Kidney (tissue), 13 donors: ENCODE measurements at regions not wholly inside any gene's neighbourhood (a gene's known extent, or its start where the extent isn't known, plus 50 kb on each side); places are given as distances from the start of the nearest gene placed in this dataset.

Experiments
- DNase-seq, 5 donors: peaks; one replicate each; pipeline ENCODE4 v3.0.0-alpha.2; 2013 to 2020
- FAIRE-seq: peaks from 2 replicates; lab custom pipeline; 2012; peaks lifted over from hg19 to GRCh38; lab: Jason Lieb, UNC
- H3K27ac ChIP-seq, 2 donors: one replicate each; pipeline ENCODE4 v1.7.0; 2013; ENCODE audit warnings: low read depth in 2 of 2, low read length in 2 of 2, inconsistent platforms in 1 of 2
- H3K27me3 ChIP-seq: one replicate; pipeline ENCODE4 v1.7.1; 2013; ENCODE audit warnings: low read length, inconsistent platforms; ENCODE audit not compliant: control insufficient read depth, insufficient read depth
- H3K36me3 ChIP-seq, 3 donors: one replicate each; pipeline versions ENCODE4 v1.7.0 to v1.7.1; 2013; ENCODE audit warnings: low read length in 3 of 3, control low read depth in 1 of 3, inconsistent platforms in 1 of 3; ENCODE audit not compliant: insufficient read depth in 3 of 3, control insufficient read depth in 2 of 3
- H3K4me1 ChIP-seq, 3 donors: one replicate each; pipeline versions ENCODE4 v1.7.0 to v1.7.1; 2013; ENCODE audit warnings: low read length in 3 of 3, inconsistent platforms in 1 of 3, low read depth in 1 of 3; ENCODE audit not compliant: control insufficient read depth in 2 of 3, insufficient read depth in 2 of 3
- H3K4me3 ChIP-seq, 3 donors: one replicate each; pipeline versions ENCODE4 v1.7.0 to v1.8.1; 2013; ENCODE audit warnings: low read length in 3 of 3, control low read depth in 1 of 3, inconsistent platforms in 1 of 3
- H3K9ac ChIP-seq, 3 donors: one replicate each; pipeline versions ENCODE4 v1.7.0 to v1.7.1; 2013; ENCODE audit warnings: low read length in 3 of 3, control low read depth in 1 of 3, inconsistent platforms in 1 of 3
- H3K9me3 ChIP-seq, 3 donors: one replicate each; pipeline versions ENCODE4 v1.7.0 to v1.7.1; 2013; ENCODE audit warnings: low read length in 3 of 3, control low read depth in 1 of 3, inconsistent platforms in 1 of 3; ENCODE audit not compliant: control insufficient read depth in 2 of 3, insufficient read depth in 1 of 3
- CTCF ChIP-seq: IDR thresholded peaks from 3 replicates; pipeline ENCODE4 v1.5.1; 2012; ENCODE audit warnings: mild to moderate bottlenecking, moderate library complexity, borderline replicate concordance; ENCODE audit not compliant: insufficient read depth; ENCODE audit errors: extremely low read depth
- intact Hi-C: fragments of 100-400 bp; cut with DNase I; formaldehyde crosslinking; loops from one replicate; pipeline ENCODE4 v1.11.1; 2022
- donor health status: control.
- donor health status: control.
- donor health status: control.
- donor health status: control.
- donor health status: control.
- donor health status: DM: yes; HTN: yes; CAD: no.
- donor health status: Normal renal cell carcinoma (clear cell type).

DNA sequence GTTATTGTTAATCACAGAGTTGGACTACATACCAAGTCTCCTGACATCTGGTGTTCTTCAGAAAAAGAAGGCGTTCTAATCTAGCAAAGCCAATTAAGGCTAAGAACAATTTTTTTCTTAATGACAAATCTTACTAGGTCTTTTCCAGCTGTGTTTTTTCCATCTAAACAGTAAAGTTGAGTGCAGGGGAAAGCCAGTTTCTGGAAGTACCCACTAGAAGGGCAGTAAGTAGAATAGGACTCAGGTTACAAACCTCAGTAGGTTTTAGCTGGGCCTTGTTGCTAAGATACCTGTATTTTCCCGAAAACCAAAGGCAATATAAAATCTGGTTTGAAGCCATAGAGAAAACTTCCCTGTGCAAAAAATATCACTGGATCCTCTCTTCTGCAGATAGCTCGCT lies 351.9 kb downstream of the ETS1 start:
- H3K27me3 ChIP-seq, result no peaks in the 10 kb centered on the region
- H3K4me3 ChIP-seq, result no peak overlapping the region
- H3K36me3 ChIP-seq, result no peaks in the 10 kb centered on the region
- no peak overlapping the region for H3K27ac ChIP-seq
- peaks cover 0 to 3% (median 0%) of the 10 kb centered on the region in 3 donors for H3K4me1 ChIP-seq
- TF ChIP-seq CTCF, result no peak
- no peak overlapping the region for H3K9ac ChIP-seq
- FAIRE-seq, result no peak
- intact Hi-C loops, result no loop called here
- peak in 2 of 5 donors; percentile 65 to 78 for DNase-seq
- no peaks in the 10 kb centered on the region for H3K9me3 ChIP-seq

DNA sequence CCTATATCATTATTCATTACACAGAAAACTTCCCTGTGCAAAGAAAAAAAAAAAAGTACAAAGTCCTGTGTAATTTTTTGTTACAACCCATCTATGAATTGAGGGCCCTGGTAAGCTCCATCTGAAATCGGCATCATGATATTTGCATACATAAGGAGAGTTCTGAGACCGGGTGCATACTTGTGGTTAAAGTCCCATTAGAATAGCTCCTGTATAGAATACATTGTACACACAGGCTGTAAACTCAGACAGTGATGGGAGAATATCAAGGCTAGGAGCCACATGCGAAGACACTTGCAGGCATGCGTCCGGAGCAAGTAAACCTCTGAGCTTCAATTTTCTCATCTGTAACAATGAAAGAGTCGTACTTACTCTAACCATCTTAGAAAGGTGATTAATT lies 353.2 kb downstream of the ETS1 start:
- DNase-seq (no peak), FAIRE-seq (no peak)
- no peak for TF ChIP-seq CTCF
- Histone ChIP-seq H3K4me1 (peaks cover 0 to 3% (median 0%) of the 10 kb centered on the region in 3 donors), H3K36me3 (no peaks in the 10 kb centered on the region), H3K4me3 (no peak overlapping the region), H3K9me3 (no peaks in the 10 kb centered on the region), H3K27me3 (no peaks in the 10 kb centered on the region), H3K27ac (no peak overlapping the region), H3K9ac (no peak overlapping the region)
- intact Hi-C loops, result no loop called here

GRCh38 chr11:128232588-128232987 lies 354.8 kb downstream of the ETS1 start:
- FAIRE-seq (no peak), DNase-seq (no peak)
- no peaks in the 10 kb centered on the region for H3K9me3 ChIP-seq
- H3K4me1 ChIP-seq, result peaks cover 0 to 3% (median 0%) of the 10 kb centered on the region in 3 donors
- H3K27me3 ChIP-seq, result no peaks in the 10 kb centered on the region
- no peak for TF ChIP-seq CTCF
- intact Hi-C loops, result no loop called here
- H3K36me3 ChIP-seq, result no peaks in the 10 kb centered on the region
- H3K27ac ChIP-seq, result no peak overlapping the region
- no peak overlapping the region for H3K9ac ChIP-seq
- H3K4me3 ChIP-seq, result no peak overlapping the region

DNA sequence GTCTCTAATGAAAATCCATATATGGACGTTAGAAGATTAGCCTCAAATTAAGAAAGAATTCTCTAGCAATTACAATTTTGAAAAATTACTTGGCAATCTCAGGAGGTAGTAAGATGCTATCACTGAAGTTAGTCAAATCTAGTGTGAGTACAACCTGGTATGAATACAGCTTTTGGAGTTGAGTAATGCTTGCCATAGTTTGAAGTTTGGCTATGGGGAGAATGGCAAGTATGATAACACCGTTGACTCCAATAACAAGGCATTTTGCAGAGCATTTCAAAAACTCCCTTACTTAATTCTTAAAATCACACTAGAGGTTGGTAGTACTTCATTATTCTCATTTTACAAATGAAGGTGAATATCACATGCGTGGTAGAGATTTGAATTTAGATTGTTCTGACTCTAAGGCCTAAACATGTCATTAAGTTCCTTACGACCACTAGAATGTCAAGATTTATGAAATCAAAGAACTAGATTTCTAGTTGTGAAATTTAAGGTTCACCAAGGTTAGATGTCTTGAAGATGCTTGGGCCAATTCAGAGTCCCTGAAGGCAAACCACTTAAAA lies 355.4 kb downstream of the ETS1 start:
- H3K27me3 ChIP-seq, result no peaks in the 10 kb centered on the region
- DNase-seq (no peak), FAIRE-seq (no peak)
- intact Hi-C loops, result no loop called here
- no peak overlapping the region for H3K27ac ChIP-seq
- no peaks in the 10 kb centered on the region for H3K9me3 ChIP-seq
- no peak for TF ChIP-seq CTCF
- peaks cover 0 to 3% (median 0%) of the 10 kb centered on the region in 3 donors for H3K4me1 ChIP-seq
- H3K4me3 ChIP-seq, result no peak overlapping the region
- no peaks in the 10 kb centered on the region for H3K36me3 ChIP-seq
- H3K9ac ChIP-seq, result no peak overlapping the region
